ENCODE measurements at regions not wholly inside any gene's neighbourhood (a gene's known extent, or its start where the extent isn't known, plus 50 kb on each side); places are given as distances from the start of the nearest gene placed in this dataset.
"Not testable (repeated sequence)": the region's sequence is repeated elsewhere in the genome, so short reads cannot be mapped to it uniquely, and the experiment has no call there.

DNA sequence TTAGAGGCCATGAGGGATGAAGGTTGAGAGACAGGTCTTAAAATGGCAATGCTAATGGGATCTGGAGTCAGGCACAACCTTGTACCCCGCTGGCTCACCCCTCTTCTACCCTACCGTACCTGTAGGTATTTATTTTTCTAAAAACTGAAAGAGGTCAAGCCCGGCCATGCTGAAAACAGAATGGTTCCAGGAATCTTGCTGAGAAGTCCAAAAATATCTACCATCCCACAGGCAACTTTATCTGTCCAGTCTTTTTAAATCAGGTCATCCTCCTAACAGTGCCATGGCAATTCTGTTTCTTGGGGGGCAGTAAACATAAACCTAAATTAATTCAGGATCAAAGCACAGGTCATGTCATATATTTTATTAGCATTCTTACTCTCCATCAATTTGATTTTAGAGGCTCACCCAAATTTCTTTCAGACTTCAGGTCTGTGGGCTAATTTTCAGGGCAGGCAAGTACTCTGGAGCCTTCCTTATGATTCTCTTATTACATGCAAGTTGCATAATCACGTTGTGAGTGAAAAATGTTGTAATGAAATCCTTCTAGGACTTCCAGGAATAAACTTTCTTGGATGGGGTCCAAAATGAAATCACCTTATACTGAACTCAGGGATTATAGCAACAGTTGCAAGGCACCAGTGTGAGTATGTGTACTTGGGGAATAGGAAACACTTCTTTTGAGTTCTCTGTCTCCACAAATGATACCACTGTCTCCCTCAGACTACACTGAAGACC is 102.7 kb upstream of the NREP start:
- DNase-seq: no peak

DNA sequence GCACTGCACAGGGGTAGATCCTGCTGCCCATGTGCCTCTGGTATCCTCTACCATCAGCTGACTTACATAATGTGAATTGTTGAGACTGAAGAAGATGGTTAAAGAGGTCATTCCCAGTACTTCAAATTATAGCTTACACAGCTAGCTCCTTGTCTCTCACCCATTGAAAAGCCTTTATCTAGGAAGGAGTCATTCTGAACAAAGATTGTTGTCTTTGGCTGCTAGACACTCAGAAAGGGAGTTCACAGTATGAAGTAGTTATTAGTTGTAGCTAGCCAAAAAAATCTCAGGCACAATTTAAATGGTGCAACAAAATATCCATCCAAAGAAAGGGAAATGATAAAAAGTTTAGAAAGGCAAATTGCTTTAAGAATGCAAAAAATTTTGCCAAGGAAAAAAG is 102.0 kb upstream of the NREP start:
- no peak for DNase-seq

DNA sequence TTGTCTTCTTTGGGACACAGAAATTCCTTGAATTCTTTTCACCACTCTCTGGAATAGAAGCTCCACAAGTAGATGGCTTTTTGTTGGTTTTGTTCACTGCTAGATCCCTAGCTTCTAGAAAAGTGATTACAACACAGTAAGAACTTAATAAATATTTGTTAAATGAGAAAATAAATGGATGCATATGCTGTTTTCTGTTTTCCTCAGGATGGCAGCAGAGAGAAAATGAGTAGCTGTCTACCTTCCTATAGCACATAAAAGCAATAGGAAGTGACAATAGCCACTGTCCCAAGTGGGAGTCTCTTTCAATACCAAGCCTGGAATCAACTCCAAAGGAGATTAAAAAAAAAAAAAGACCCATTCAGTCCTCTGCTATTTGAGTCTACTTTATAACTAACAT is 100.6 kb upstream of the NREP start:
- DNase-seq: no peak

DNA sequence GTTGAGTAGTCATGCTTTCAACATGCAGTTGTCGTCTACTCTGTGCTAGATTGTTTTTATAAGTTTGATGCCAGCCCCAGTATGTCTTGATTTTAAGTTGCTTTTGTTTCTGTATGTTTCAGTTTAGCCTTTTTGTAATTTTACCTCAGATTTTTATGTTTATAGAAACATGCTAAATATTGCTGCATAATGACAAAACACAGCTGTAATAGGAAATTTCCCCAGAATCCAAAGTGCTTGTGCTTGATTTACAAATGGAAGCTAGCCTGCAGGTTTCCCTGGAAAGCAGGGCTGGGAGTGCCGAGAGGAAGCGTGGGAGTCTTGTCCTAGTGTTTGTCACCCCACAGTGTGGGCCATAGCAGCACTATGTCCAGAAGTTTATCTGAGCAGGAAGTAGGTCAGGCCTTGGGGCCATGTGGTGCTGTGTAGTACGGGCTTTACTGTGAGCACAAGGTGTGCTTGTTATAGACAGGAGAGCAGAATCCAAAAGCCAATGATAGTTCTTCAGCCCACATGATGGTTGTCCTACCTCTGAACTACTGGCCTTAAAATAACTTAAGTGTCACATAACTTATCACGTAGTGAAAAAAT is 100.0 kb upstream of the NREP start:
- no peak for DNase-seq

DNA sequence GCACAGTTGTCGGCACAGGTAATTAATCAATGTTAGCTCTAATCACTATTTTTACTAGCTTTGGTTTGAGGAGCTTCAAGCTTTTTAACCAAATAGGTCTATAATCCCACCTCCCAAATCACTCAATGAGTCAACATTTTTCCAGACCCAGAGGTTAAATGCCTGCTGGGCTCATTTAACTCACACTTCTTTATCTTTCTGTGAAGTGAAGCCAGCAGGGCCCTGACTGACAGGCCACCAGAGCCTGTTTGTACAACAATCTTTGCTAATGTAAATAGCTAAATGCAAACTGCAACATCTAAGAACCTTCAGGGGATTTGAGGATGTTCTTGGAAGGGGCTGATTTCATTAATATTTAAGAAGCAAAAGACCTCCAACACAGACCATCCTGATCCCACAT is 98.4 kb upstream of the NREP start:
- DNase-seq: no peak

DNA sequence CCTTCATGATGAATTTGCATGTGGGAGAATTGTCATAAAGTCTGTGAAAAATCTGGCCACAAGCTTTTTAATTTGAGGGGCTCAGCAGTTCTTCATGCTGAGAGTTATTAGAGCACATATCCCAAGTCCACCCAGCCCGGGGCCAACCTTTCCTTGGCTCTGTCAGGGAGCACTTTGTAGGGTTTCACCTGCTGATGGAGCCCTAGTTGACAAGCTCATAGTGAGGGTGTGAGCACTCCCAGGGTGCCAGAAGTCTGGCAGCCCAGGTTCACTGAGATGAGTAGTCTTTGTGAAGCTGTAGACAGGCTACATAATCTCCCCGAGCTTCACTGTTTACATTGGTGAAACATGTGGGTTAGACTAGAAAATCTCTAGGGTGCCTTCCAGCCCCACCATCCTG is 97.2 kb upstream of the NREP start:
- DNase-seq: no peak

DNA sequence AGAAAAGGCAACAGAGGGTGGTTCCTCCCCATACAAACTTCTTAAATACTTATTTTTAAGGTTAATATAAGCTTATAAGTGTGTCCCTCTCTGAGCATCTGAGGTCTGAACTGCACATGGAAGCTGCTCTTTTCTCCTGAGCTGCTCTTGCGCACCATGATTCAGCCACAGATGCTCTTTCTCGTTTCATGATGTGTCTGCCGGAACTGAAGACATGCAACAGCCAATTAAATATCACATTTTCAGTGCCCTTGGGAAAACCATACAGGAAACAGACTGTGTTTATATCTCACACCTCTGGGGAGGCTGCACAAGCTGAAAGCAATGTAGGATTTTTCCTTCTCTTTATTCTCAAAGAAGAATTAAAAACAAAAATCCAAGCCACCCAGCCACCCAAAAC is 96.8 kb upstream of the NREP start:
- DNase-seq: no peak

DNA sequence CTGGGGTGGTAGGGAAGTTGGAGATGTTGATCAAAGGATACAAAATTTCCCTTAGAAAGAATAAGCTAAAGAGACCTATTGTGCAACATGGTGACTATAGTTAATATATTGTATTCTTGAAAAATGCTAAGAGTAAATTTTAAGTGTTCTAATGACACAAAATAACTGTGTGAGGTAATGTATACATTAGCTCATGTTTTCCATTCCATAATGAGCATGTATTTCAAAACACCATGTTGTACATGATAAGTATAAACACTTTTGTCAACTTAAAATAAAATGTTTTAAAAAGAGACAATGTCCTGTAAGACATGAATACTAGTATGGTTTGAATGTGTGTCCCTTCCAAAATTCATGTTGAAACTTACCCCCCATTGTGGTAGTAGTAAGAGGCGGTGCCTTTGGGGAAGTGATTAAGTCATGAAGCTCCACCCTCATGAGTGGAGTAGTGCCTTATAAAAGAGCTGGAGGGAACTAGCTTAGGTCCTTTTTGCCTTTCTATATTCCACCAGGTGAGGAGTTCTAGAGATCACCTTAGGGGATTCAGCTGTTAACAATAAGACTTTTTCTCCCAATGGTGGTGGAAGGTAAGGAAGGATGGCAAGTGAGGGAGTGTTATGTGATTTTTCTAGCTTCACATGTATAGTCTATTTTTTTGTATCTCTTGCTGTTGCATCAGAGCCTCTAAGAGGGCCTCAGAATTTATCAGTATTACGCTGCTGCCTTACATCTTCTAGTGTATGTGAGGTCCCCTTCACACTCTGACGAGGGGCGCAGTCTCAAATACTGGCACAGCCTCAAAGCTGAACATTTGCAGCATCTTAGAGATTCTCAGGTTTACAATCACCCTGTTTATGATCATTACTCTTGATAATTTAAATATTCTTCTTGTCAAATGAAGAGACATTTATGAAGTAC is 94.9 kb upstream of the NREP start:
- no peak for DNase-seq

DNA sequence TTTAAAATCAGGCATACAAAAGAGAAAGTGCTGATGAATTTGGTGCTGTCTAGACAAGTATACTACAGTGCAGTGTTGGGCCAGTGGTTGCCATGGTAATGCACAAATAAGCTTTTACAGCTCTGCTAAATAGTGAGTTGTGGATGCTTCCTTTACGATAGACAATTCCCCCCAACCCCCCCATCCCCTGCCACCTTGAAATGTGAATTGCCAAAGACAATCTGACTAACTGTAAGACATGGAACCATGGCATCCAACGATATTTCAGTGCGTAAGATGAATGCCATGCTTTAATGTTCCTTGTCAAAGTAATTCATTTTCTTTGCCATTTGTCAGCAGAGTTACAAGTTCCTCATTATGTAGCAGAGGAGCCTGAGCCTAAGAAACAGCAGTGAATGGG is 91.5 kb upstream of the NREP start:
- no peak for DNase-seq

DNA sequence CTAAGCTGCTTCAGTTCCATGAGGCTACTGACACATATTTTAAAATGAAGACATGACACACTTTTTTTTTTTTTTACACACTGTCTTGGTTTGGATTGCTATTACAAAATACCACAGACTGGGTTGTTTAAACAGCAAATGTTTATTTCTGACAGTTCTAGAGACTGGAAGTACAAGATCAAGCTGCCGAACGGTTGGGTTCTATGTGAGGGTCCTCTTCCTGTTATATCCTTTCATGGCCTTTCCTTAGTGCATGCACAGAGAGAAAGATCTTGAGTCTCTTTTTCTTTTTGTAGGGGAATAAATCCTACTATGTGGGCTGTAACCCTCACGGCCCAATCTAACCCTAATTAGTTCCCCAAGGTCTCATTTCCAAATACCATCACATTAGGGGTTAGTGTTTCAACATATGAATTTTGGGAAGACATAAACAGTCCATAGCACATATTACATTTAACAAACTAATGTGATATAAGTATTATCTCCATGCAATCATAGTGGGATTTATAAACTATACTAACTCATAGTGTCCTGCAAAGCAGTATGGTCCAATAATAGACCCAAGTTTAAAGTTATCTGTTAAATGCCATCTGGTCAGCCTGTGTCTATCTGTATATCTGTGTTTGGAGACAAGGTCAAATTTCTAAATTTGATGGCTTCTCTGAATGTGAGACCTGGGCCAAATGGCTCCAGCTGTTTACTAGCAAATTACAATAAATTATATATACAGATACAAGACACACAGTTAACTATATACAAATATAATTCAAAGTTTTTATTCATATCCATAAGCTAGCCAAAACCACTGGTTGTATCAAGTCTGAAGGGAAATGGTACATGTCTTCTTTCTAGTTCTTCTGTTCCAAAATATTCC is 90.3 kb upstream of the NREP start:
- DNase-seq: no peak

DNA sequence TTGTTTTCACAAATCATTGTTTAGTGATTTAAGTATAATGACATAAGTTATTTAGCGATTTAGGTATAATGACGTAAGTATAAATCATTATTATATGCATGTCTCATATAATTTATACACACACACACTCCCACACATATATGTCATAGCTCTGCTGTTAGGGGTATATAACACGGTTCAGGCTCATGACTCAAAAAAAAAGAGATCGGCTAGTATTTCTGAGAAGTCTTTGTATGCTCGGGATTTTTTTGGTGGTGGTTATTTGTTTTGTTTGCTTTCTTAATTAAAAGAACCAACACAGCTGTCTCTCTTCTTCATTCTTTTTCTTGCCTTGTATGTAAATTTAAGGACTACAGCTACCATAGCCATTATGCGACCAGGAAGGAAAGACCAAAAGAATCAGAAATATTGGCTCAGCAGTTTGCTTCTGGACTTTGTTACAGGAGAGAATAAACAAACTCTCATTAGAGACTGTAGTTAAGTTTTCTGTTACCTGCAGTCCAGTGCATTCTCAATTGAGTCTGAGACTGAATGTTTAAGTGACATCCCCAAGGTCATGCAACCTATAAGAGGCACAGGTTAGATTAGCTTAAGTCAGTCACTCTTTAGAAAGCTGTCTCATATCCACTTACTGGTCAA is 83.2 kb upstream of the NREP start:
- no peak for DNase-seq

DNA sequence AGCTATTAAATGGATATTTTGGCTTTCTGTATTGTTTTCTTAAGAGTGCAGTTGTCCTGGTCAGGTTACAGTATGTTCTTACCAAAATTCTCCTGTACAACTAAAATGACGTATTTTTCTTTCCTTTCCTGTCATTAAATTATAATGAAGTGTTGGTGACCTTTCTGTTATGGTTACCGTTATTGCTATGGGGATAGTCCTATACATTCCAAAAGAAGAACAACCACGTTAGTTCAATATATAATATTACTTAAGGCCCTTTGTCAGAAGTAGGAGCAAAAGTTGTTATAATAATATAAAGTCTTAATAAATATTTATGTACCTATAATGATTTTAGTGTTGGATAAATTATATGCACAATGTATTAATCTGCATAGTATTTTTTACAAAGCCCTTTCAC is 82.4 kb upstream of the NREP start:
- no peak for DNase-seq

DNA sequence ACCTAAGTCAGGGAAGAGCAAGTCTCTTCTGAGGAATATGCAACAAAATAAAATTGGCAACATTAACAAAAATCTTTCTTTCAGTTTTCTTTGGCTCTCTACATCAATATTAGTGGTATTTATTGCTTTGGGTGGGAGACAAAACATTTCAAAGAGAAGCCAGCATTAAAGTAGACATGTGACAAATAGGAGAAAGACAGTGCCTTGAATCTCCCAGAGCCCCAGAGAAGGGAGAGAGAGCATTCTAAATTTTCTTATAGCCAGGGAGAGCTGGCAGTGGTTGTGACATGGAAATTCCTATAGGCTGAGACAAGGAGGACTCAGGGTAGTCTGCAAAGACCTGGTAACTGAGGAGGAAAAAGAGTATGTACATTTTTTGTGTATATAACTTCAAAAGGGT is 79.4 kb upstream of the NREP start:
- no peak for DNase-seq

DNA sequence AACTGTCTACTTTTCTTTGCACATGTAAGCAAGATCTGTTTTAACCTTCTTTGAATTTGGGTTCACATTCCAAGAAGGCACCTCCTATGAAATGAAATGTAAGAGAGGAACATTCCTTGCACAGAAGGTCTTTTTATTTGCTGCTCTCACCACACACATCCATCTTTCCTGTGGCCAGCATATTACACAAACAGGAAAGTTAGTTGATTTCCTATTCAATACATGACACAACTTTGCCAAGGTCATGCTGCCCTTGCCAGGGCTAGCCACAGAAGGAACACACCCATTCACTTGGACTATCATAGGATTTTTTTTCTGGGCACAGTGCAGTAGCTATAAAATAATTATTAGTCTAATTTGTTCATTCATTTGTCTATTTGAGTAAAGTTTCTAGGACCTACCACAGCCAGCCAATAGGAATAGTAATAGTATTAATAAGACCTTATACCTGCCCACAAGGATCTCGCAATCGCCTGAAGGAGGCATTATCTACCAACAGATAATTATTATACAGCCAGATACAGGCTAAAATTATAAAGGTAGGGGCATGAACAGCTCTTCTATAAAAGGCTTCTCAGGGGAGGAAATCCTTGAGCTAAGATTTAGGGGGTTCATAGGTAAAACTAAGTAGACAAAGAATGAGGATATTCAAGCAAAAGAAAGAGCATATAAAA is 78.1 kb upstream of the NREP start:
- no peak for DNase-seq

DNA sequence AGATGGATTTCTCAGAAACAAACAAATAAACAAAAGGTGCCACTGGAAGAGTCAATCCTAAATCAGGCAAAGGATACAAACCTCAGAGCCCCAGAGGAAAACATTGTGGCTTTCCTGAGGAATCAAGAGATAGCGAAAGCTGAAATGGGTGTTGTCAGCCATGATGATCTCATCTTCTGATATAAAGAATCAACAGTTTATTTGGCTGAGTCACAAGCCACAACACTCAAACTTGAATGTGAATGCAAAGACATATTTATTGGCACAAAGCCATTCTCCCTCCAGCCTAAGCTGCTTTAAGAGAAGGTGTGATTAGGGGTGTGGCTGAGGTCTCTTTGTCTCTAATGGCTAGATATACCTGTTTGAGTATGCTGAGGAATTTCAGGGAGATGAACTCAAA is 73.3 kb upstream of the NREP start:
- no peak for DNase-seq

DNA sequence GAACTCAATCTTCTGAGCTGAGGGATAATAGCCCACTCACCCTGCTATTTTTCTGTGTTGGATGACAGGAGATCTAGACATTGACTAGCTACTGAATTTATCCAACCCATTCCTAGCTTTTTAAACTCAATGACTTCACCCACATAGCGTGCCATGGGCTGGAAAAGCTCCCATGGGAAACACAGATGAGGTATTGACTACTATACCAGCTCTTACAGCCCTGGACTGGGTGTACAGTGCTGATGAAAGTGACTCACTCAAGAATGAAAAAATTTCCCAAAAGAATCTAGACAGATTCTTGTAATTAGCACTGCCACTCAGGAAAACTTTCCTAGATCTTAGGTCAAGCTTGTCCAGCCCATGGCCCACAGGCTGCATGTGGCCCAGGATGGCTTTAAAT is 72.7 kb upstream of the NREP start:
- no peak for DNase-seq

DNA sequence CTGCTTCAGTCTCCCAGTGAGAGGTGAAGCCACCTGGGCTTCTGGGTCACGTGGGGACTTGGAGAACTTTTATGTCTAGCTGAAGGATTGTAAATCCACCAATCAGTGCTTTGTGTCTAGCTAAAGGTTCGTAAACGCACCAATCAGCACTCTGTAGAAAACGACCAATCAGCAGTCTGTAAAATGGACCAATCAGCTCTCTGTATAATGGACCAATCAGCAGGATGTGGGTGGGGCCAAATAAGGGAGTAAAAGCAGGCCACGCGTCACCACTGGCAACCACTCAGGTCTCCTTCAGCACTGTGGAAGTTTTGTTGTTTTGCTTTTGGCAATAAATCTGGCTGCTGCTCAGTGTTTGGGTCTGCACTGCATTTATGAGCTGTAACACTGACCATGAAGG is 69.1 kb upstream of the NREP start:
- DNase-seq: no peak

DNA sequence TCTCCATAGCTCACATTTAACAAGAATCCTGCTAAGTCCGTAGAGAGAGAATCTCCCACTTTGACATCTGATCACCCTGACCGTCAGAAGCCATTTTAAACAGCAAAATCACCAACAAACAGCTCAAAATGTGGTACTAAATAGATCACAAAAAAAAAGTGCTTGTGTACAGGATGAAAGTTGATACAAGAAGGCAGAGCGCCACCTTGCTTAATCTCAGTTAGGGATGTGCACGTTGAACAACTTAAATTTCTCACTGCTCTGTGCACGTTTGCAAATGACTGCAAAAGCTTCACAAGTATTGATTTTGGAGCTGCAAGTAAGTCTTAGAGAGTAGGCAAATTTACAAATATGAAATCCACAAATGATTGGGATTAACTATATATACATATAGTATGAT is 63.1 kb upstream of the NREP start:
- DNase-seq: no peak

DNA sequence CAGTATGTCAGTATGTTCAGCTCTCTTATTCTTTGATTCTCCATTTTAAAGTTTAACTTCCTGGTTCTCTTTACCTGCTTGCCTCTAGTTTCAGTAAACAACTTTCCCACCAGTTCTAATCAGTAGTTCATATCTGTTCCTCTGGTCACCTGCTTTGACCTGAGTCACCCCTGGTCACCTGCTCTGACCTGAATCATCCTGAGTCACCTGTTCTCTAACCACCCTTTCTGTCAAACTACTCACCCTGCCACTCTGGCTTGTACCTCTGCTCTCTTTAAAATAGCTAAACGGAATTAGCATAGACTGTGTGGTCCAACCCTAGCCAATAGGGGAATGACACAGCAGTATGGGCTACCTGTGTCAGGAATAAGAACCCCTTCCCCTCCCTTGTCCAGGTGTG is 62.0 kb upstream of the NREP start:
- DNase-seq: not testable (repeated sequence)

DNA sequence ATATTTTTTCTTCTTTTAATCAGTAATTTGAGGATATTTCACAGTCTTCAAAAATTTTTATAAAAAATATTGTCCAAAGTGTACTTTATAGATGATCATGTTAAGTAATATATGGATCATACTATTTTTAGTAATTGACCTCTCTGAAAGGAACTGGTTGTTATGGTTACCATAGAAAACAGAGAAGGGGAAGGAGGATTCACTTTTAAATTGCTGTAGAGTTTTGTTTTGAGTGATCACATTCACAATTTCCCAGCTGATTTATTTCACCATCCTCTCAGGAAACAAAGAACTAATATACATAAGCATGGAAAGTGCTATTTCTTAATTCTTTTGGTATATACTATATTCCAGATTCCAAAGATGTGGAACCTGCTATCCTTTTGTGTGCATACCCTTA is 56.5 kb upstream of the NREP start:
- no peak for DNase-seq

DNA sequence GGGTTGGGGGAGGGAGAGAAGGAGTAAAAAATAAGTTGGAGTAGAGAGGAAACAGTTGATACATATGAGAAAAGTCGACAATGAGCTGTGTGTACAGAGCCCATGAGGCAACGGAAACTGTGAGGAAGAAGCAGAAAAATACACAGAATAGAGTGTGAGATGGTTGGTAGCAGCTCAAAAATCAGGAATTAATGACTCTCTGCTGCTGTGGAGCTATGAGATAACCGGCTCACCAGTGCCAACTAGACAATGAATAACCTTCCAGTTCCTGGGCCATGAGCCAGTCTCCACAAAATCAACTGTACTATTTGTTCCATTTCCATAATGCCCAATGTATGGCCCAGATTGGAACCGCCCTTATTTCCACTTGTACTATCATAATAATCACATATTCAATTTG is 53.1 kb upstream of the NREP start:
- DNase-seq: no peak
